GM19397 (cell line): ENCODE measurements at regions not wholly inside any gene's neighbourhood (a gene's known extent, or its start where the extent isn't known, plus 50 kb on each side); places are given as distances from the start of the nearest gene placed in this dataset.
"Not testable (repeated sequence)": the region's sequence is repeated elsewhere in the genome, so short reads cannot be mapped to it uniquely, and the experiment has no call there.

Experiments used
- ATAC-seq: cut with Tn5 transposase; IDR thresholded peaks from one replicate; pipeline ENCODE4 v1.9.1; 2021; ENCODE audit warnings: mild to moderate bottlenecking, moderate library complexity; ENCODE audit not compliant: unreplicated experiment

DNA sequence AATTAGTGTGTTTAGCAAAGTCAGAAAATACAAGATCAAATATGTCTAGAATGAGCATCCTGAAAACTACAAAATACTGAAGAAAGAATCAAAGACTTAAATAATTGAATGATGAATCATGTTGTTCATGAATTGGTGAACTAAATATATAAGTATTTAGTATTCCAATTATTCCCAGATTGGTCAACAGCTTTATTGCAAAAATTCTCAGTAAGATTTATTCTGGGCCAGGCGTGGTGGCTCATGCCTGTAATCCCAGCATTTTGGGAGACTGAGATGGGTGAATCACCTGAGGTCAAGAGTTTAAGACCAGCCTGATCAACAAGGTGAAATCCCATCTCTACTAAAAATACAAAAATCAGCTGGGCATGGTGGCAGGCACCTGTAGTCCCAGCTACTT lies 250.0 kb upstream of the NECTIN3 start:
- ATAC-seq: no peak

- no peak for ATAC-seq
Measured at GRCh38 chr3:110822971-110823370, 248.6 kb upstream of the NECTIN3 start.

GRCh38 chr3:110846971-110847370 lies 224.6 kb upstream of the NECTIN3 start:
- no peak for ATAC-seq

DNA sequence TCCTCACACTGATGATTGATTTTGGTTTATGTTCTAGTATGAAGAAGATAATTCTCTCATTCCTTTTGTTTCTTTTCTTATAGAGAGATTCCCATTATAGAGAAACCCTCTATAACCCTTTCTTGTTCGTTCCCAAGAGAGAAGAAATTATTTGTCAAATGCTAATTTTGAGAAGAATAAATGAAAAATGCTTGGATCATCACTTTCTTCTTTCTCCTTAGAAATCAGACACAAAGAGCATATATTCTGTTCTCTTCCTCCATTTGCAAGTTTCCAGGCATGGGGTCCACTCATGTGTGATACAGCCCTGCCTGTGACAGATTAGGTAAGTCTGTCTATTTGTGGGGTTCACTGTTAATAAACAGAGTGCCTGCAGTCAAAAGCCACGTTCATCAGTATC lies 222.6 kb upstream of the NECTIN3 start:
- ATAC-seq: no peak

DNA sequence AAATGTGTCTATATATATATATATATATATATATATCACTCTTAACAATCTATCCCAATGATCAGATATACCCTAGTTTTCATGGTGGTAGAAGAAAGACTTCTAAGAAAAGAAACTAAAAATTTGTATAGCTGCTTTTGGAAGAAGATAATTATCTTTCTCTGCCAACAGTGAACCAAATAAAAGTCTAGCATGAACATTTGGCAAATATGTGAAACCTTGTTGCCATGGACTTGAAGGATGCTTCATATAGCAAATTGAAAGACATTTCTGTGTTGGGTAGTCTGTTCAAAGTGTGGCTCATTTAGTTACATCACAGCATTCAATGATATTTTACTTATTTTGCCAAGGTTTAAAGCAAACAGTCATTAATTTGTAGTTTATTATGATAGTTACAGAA lies 219.9 kb upstream of the NECTIN3 start:
- ATAC-seq: no peak

GRCh38 chr3:110855207-110855606 lies 216.4 kb upstream of the NECTIN3 start:
- no peak for ATAC-seq

DNA sequence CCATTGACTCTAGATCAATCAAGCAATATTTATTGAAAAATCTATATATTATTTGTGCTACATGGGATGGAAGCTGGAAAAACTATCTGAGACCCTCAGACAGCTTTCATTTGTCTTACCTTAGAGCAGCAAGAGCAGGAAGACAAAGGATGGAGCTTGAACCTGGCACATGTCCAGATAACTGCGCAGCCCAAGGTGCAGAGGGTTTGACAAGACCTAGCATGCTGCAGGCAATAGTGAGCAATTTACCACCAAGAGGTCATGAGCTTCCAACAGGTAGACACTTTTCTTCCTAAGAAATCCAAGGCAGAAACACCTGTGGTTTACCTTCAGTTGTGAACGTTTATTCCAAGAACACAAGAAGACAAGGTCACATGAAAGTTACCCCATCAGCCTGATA lies 214.7 kb upstream of the NECTIN3 start:
- ATAC-seq: no peak

- ATAC-seq: no peak
Measured at GRCh38 chr3:110858549-110858948, 213.1 kb upstream of the NECTIN3 start.

DNA sequence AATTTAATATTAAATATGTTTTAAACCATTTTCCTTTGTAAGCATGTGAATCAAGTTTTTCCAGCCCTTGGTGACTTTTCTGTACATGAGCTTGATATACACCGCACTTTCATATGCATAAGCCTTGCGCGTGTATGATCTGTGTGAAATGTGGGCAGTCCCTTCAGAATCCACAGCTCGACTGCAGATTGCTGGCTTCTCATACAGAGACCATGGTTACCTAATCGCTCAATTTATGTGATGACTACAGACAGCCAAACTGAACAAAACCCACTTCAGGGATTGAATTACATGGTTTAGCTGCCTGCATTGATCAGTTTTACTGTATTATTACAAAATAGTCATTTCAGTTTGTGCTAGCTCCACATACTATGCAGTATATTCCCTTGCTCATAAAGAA lies 212.3 kb upstream of the NECTIN3 start:
- no peak for ATAC-seq

DNA sequence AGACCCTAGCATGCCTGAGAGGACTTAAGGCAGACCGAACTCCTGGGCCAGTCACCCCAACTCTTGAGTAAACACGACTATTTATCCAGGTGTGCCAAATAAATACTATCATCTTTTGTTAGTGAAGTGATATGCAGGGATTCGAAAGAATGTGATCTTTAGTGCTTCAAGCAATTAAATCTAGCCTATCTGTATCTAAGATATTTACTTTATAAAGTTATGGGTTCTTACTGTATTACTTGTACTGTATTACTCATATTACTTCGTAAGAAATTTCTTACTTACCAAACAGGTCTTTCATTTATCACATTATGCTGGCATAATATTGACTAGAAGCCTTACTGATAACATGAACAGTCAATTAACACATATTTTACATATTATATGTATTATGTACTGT lies 211.6 kb upstream of the NECTIN3 start:
- no peak for ATAC-seq

DNA sequence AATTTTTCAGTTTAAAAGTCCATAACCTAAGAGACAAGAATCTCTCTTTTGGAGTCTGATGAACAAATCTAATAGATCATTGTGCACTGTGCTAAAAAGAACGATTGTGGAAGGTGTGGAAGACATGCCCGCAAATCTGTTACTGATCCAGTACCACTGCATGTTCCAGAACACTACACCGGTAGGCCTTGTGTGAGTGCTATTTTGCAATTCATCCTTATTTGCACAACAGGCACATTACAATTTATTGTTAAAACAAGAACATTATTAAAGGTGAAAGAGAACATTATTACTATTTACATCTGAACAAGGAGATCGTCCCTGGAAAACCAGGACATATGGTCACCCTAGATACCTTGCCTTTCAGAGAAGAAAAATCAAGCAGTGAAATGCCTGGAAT lies 205.7 kb upstream of the NECTIN3 start:
- ATAC-seq: no peak

- ATAC-seq: no peak
Measured at GRCh38 chr3:110868106-110868505, 203.5 kb upstream of the NECTIN3 start.

- ATAC-seq: no peak
Measured at GRCh38 chr3:110869736-110870135, 201.9 kb upstream of the NECTIN3 start.

DNA sequence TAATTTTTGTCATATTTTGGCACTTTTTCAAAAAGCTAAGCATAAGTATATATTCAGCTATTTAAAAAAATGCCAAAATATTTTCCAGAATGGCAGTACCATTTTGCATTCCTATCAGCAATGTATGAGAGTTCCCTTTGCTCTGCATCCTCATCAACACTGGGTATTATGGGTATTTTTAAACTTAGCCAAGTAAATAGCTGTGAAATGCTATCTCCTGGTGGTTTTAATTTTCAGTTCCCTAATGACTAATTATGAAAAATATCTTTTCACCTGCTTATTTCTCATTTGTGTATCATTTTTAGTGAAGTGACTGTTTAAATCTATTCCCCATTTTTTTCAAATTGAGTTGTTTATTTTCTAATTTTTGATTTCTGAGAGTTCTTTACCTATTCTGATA lies 199.7 kb upstream of the NECTIN3 start:
- ATAC-seq: no peak

DNA sequence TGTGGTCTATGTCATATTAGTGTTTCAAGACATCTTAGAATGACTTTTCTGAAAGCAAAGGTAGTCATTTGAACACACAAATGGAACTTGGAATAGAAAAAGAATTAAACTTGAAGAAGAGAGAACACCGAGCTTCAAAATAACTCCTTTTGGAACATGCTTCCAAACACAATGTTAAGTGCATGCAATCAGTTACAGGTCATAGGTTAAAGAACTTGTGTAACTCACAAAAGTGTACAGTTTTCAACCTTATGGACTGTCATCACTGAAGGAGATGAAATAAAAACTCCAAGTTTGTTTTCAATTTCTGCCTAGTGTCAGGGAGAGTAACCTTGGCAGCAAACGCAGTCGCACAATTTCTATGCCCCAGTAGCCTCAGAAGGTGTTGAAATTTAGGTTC lies 192.9 kb upstream of the NECTIN3 start:
- no peak for ATAC-seq

DNA sequence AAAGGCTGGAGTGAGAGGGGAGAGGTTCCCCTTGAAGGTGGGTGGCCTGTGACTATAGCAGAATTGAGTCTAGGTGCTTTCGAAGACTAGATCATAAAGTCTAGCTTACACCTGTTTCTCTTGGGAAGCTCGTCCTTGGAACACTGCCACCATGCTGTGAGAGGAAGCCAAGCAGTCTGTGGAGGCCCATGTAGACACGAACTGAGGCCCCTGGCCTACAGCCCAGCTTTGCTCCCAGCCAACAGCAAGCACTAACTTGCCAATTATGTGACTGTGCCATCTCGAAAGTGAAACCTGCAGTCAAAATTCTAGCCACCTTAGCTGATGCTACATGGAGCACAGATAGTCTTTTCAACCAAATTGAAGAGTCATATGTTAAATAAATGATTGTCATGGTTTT lies 190.5 kb upstream of the NECTIN3 start:
- peak; percentile 69 for ATAC-seq

DNA sequence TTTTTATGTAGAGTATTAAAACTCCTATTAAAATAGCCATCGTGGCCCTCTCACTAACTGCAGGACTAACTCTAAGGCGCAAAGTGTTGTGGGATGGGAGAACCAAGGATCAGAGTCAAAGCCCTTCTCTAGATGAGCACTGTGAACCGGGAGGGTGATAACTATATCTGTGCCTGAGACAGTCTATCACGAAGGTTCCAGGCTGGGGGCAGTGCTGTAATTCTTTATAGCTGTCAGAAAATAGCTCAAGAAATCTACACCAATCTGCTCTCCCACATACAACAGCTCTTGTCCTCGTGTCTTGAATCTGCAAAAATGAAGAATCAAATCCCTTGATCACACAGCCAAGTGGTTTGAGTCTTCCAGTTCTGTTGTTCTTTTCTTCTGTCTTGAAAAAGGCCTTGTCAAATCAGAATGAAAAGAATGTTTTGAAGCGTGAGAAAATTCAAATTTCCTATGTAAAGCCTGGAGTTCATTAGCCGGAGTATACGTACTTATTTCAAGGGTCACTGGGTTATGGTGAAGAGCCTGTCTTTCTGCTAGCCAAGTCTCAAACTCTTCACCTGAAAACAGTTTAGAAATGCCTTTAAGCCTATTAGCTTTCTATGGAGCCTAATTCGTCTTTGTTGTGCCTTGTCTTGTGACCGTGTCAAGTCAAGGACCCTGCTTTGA lies 185.3 kb upstream of the NECTIN3 start:
- no peak for ATAC-seq

DNA sequence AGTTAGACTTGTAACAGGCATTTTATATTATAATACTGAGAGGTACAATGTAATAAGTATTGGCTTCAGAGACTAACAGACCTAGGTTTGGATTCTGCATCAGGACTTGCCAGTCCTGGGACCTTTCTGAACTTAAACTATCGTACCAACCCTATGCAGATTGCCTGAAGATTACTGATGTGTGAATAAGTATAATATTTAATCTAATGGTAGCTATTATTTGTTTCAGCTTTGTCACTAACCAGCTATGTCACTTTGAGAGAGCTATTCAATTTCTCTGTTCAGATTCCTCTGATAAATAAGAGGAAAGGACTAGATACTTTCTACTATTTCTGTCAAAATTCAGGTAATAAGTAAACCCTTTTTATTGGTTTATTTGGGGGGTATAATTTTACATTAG lies 184.4 kb upstream of the NECTIN3 start:
- ATAC-seq: no peak

DNA sequence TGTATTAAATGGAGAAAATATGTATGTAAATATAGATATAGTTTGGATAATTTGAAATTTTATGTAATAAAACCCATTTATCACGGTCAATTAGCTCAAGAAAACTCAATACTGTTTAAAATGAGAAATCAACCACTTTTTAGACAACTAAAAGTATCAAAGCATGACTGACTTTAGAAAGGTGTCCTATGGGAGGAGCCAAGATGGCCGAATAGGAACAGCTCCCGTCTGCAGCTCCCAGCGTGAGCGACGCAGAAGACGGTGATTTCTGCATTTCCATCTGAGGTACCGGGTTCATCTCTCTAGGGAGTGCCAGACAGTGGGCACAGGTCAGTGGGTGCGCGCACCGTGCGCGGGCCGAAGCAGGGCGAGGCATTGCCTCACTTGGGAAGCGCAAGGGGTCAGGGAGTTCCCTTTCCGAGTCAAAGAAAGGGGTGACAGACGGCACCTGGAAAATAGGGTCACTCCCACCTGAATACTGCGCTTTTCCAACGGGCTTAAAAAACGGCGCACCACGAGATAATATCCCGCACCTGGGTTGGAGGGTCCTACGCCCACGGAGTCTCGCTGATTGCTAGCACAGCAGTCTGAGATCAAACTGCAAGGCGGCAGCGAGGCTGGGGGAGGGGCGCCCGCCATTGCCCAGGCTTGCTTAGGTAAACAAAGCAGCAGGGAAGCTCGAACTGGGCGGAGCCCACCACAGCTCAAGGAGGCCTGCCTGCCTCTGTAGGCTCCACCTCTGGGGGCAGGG lies 182.8 kb upstream of the NECTIN3 start:
- not testable (repeated sequence) for ATAC-seq

GRCh38 chr3:110889376-110889699 lies 182.3 kb upstream of the NECTIN3 start:
- not testable (repeated sequence) for ATAC-seq

DNA sequence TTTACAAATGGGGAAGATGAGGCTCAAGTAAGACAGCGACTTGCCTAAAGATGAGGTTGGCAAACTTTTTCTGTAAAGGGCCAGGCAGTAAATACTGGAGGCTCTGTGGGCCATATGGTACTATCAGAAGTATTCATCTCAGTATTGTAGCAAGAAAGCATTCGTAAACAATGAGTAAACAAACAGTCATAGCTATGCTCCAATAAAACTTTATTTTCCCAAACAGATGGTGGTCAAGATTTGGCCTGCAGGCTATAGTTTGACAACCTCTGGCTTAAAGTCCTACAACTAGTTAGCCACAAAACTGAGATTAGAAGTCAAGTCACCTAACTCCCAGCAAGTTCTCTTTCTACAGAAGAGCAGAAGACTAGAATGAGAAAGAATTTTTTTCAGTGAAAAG lies 177.0 kb upstream of the NECTIN3 start:
- no peak for ATAC-seq

- ATAC-seq: no peak
Measured at GRCh38 chr3:110895054-110895453, 176.6 kb upstream of the NECTIN3 start.

GRCh38 chr3:110897046-110897445 lies 174.6 kb upstream of the NECTIN3 start:
- ATAC-seq: no peak
